MM.1S (cell line): ENCODE measurements at regions not wholly inside any gene's neighbourhood (a gene's known extent, or its start where the extent isn't known, plus 50 kb on each side); places are given as distances from the start of the nearest gene placed in this dataset.

Experiments used
- EZH2 ChIP-seq: fragments of 300-600 bp; sonication (generic); optimal IDR thresholded peaks from 2 replicates; pipeline ENCODE3; 2017; ENCODE audit warnings: low read depth, mild to moderate bottlenecking, antibody characterized with exemption, low read length, mixed read lengths
- TF ChIP-seq, protein P1 (sequence below): fragments of 300-600 bp; sonication (generic); IDR thresholded peaks from 2 replicates; pipeline ENCODE4 v1.5.1; 2016; ENCODE audit warnings: antibody characterized with exemption, low read length, mixed read lengths

GRCh38 chr10:8874972-8875371 lies 820.5 kb downstream of the GATA3 start:
- TF ChIP-seq, protein P1, sequence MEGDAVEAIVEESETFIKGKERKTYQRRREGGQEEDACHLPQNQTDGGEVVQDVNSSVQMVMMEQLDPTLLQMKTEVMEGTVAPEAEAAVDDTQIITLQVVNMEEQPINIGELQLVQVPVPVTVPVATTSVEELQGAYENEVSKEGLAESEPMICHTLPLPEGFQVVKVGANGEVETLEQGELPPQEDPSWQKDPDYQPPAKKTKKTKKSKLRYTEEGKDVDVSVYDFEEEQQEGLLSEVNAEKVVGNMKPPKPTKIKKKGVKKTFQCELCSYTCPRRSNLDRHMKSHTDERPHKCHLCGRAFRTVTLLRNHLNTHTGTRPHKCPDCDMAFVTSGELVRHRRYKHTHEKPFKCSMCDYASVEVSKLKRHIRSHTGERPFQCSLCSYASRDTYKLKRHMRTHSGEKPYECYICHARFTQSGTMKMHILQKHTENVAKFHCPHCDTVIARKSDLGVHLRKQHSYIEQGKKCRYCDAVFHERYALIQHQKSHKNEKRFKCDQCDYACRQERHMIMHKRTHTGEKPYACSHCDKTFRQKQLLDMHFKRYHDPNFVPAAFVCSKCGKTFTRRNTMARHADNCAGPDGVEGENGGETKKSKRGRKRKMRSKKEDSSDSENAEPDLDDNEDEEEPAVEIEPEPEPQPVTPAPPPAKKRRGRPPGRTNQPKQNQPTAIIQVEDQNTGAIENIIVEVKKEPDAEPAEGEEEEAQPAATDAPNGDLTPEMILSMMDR = no peak
- TF ChIP-seq EZH2 = no peak
